Liver (tissue), 8 donors: ENCODE measurements at regions not wholly inside any gene's neighbourhood (a gene's known extent, or its start where the extent isn't known, plus 50 kb on each side); places are given as distances from the start of the nearest gene placed in this dataset.

ENCODE experiments used
- DNase-seq: peaks from one replicate; pipeline ENCODE4 v3.0.0-alpha.2; 2017; ENCODE audit warnings: low spot score
- H3K27ac ChIP-seq, 2 donors: one replicate each; pipeline ENCODE4 v1.7.0; 2013; ENCODE audit warnings: inconsistent platforms in 2 of 2, low read length in 2 of 2, control low read depth in 1 of 2, low read depth in 1 of 2, mild to moderate bottlenecking in 1 of 2
- H3K27me3 ChIP-seq, 4 donors: one replicate each; pipeline versions ENCODE4 v1.6.1 to v1.7.0; 2013; ENCODE audit warnings: low read length in 3 of 4, inconsistent platforms in 1 of 4, mild to moderate bottlenecking in 1 of 4, moderate library complexity in 1 of 4; ENCODE audit not compliant: control insufficient read depth in 4 of 4, insufficient read depth in 4 of 4
- H3K36me3 ChIP-seq, 4 donors: one replicate each; pipeline versions ENCODE4 v1.6.1 to v1.7.0; 2013; ENCODE audit warnings: low read length in 3 of 4, mild to moderate bottlenecking in 3 of 4, low read depth in 1 of 4, moderate library complexity in 1 of 4; ENCODE audit not compliant: control insufficient read depth in 4 of 4, insufficient read depth in 3 of 4
- H3K4me1 ChIP-seq, 4 donors: one replicate each; pipeline versions ENCODE4 v1.6.1 to v1.7.0; 2013; ENCODE audit warnings: low read length in 3 of 4, mild to moderate bottlenecking in 3 of 4, moderate library complexity in 1 of 4; ENCODE audit not compliant: control insufficient read depth in 4 of 4, insufficient read depth in 4 of 4
- H3K4me3 ChIP-seq, 3 donors: one replicate each; pipeline versions ENCODE4 v1.6.1 to v1.7.0; 2013; ENCODE audit warnings: low read length in 3 of 3, control low read depth in 1 of 3, low read depth in 1 of 3, mild to moderate bottlenecking in 1 of 3
- H3K9ac ChIP-seq, 2 donors: one replicate each; pipeline ENCODE4 v1.7.0; 2013; ENCODE audit warnings: low read length in 2 of 2, mild to moderate bottlenecking in 2 of 2, moderate library complexity in 2 of 2, control low read depth in 1 of 2, low read depth in 1 of 2
- H3K9me3 ChIP-seq, 4 donors: one replicate each; pipeline versions ENCODE4 v1.6.1 to v1.7.0; 2013; ENCODE audit warnings: low read length in 3 of 4; ENCODE audit not compliant: control insufficient read depth in 4 of 4
- ATF3 ChIP-seq: IDR thresholded peaks from 2 replicates; pipeline ENCODE4 v1.6.1; 2016; ENCODE audit warnings: antibody characterized with exemption
- EGR1 ChIP-seq, 2 donors: IDR thresholded peaks; 2 replicates each; pipeline ENCODE4 v1.6.1; 2016 to 2018; ENCODE audit warnings: antibody characterized with exemption in 2 of 2, low read depth in 2 of 2
- FOXA1 ChIP-seq: IDR thresholded peaks from 2 replicates; pipeline ENCODE4 v1.6.1; 2016; ENCODE audit warnings: antibody characterized with exemption
- FOXA2 ChIP-seq: IDR thresholded peaks from 2 replicates; pipeline ENCODE4 v1.6.1; 2016; ENCODE audit warnings: antibody characterized with exemption
- GABPA ChIP-seq, 2 donors: IDR thresholded peaks in 1 of 2; conservative IDR thresholded peaks in 1 of 2; 2 replicates each; pipeline ENCODE4 v1.6.1; 2016; ENCODE audit warnings: antibody characterized with exemption in 2 of 2, mild to moderate bottlenecking in 1 of 2, moderate library complexity in 1 of 2
- HNF4A ChIP-seq, 2 donors: conservative IDR thresholded peaks; 2 replicates each; pipeline ENCODE4 v1.6.1; 2016; ENCODE audit warnings: antibody characterized with exemption in 2 of 2, mild to moderate bottlenecking in 2 of 2
- HNF4G ChIP-seq: IDR thresholded peaks from 2 replicates; pipeline ENCODE4 v1.6.1; 2016; ENCODE audit warnings: antibody characterized with exemption
- JUND ChIP-seq, 2 donors: IDR thresholded peaks; 2 replicates each; pipeline ENCODE4 v1.6.1; 2016; ENCODE audit warnings: antibody characterized with exemption in 2 of 2
- NR2F2 ChIP-seq: IDR thresholded peaks from 2 replicates; pipeline ENCODE4 v1.6.1; 2016; ENCODE audit warnings: antibody characterized with exemption
- RAD21 ChIP-seq, 2 donors: IDR thresholded peaks; 2 replicates each; pipeline ENCODE4 v1.6.1; 2016; ENCODE audit warnings: antibody characterized with exemption in 2 of 2, mild to moderate bottlenecking in 2 of 2
- REST ChIP-seq: IDR thresholded peaks from 2 replicates; pipeline ENCODE4 v1.6.1; 2016; ENCODE audit warnings: antibody characterized with exemption, mild to moderate bottlenecking
- RXRA ChIP-seq, 2 donors: IDR thresholded peaks; 2 replicates each; pipeline ENCODE4 v1.6.1; 2017 to 2018; ENCODE audit warnings: antibody characterized with exemption in 2 of 2, mild to moderate bottlenecking in 1 of 2
- SP1 ChIP-seq: IDR thresholded peaks from 2 replicates; pipeline ENCODE4 v1.6.1; 2018; ENCODE audit warnings: antibody characterized with exemption, mild to moderate bottlenecking
- TAF1 ChIP-seq: conservative IDR thresholded peaks from 2 replicates; pipeline ENCODE4 v1.6.1; 2016; ENCODE audit warnings: antibody characterized with exemption, mild to moderate bottlenecking
- YY1 ChIP-seq: IDR thresholded peaks from 2 replicates; pipeline ENCODE4 v1.6.1; 2016; ENCODE audit warnings: antibody characterized with exemption, mild to moderate bottlenecking
- WGBS: extraction: QIAGEN DNeasy Blood & Tissue Kit; methylation state at CpG from one replicate; pipeline ENCODE4 v1.1.7; 2013; 5-methylcytosine and 5-hydroxymethylcytosine counted together
- TF ChIP-seq, protein P1 (sequence below): IDR thresholded peaks from 2 replicates; pipeline ENCODE4 v1.6.1; 2016; ENCODE audit warnings: antibody characterized with exemption
- TF ChIP-seq, protein P2 (sequence below): fragments of 150-350 bp; IDR thresholded peaks from 2 replicates; pipeline ENCODE4 v1.5.1; 2017; ENCODE audit warnings: improper control_type of control experiment, low read depth, low read length; ENCODE audit not compliant: missing input control
- TF ChIP-seq, protein P3 (sequence below): IDR thresholded peaks from 2 replicates; pipeline ENCODE4 v1.6.1; 2016; ENCODE audit warnings: antibody characterized with exemption
- donor health status: healthy.
- donor health status: healthy.
- donor health status: healthy.
- donor health status: healthy.
- donor health status: healthy.

DNA sequence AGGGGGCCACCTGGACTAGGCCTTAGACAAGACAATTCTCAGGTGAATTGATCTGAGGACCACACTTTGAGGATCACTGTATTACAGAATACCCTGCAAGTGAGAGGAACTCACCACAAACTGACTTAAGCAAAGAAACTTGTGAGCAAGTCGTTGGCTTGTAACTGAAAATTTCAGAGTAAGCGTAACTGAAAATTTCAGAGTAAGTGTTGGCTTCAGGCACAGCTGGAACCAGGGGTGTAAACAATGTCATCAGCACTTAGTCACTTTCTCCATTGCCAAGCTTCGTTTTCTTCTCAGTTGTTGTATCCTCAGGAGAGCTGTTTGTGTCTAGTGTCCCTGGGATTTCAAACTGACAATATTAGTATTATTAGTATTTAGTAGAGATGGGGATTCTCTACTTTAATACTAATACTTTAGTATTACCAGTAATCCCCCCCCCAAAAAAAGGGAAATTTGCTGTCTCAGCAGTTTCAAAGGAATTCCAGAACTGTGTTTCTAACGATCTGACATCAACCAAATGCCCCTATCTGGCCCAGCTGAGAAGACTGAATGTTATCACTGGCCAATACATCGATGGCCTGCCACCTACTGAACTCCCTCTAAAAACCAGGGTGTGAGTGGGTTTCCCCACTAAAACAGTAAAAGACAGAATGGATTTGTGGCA is 474.4 kb downstream of the NTRK3 start:
- H3K36me3 ChIP-seq, result no peaks in the 10 kb centered on the region
- TF ChIP-seq TAF1, result no peak
- TF ChIP-seq, protein P1, sequence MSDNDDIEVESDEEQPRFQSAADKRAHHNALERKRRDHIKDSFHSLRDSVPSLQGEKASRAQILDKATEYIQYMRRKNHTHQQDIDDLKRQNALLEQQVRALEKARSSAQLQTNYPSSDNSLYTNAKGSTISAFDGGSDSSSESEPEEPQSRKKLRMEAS, result no peak
- no peak for TF ChIP-seq ATF3
- no peak for TF ChIP-seq NR2F2
- TF ChIP-seq EGR1 (IDR thresholded peaks at IDR 0.05; ENCODE audit: low read depth in 2 of 2), result no peak
- no peak for TF ChIP-seq HNF4G
- TF ChIP-seq, protein P2, sequence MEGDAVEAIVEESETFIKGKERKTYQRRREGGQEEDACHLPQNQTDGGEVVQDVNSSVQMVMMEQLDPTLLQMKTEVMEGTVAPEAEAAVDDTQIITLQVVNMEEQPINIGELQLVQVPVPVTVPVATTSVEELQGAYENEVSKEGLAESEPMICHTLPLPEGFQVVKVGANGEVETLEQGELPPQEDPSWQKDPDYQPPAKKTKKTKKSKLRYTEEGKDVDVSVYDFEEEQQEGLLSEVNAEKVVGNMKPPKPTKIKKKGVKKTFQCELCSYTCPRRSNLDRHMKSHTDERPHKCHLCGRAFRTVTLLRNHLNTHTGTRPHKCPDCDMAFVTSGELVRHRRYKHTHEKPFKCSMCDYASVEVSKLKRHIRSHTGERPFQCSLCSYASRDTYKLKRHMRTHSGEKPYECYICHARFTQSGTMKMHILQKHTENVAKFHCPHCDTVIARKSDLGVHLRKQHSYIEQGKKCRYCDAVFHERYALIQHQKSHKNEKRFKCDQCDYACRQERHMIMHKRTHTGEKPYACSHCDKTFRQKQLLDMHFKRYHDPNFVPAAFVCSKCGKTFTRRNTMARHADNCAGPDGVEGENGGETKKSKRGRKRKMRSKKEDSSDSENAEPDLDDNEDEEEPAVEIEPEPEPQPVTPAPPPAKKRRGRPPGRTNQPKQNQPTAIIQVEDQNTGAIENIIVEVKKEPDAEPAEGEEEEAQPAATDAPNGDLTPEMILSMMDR, result no peak
- no peak for TF ChIP-seq FOXA1
- TF ChIP-seq JUND (IDR thresholded peaks at IDR 0.05), result no peak
- no peak for TF ChIP-seq RXRA (IDR thresholded peaks at IDR 0.05)
- no peak for TF ChIP-seq RAD21 (IDR thresholded peaks at IDR 0.05)
- no peak for TF ChIP-seq SP1
- no peak for TF ChIP-seq GABPA (IDR thresholded peaks at IDR 0.05 in 1 of 2, conservative IDR thresholded peaks at IDR 0.05 in 1 of 2)
- no peak overlapping the region for H3K9ac ChIP-seq
- 53% methylated on average over 5 of the region's 5 CpGs for WGBS
- H3K4me3 ChIP-seq, result no peak overlapping the region
- DNase-seq, result no peak
- H3K27me3 ChIP-seq, result no peaks in the 10 kb centered on the region
- H3K4me1 ChIP-seq, result no peaks in the 10 kb centered on the region
- H3K9me3 ChIP-seq, result no peaks in the 10 kb centered on the region
- H3K27ac ChIP-seq, result no peak overlapping the region

DNA sequence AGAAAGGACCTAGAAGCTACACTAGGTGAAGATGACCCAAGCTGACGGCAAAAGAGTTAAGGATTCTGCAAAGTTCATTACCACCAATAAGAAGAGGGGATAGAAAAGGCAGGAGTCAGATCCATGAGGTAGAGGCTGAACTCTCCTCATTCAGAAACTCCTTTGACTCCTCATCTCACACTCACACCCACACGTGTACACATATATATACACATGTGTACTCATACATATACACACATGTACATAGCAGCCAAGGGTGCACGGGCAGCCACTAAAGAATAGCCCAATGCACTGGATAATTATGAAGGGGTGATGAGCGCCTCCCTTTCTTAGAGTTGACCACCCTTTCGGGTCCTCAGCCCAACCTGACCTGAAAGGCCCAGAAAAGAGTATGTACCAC is 476.8 kb downstream of the NTRK3 start:
- TF ChIP-seq HNF4A (conservative IDR thresholded peaks at IDR 0.05), result no peak
- no peak for TF ChIP-seq RXRA (IDR thresholded peaks at IDR 0.05)
- TF ChIP-seq NR2F2, result no peak
- TF ChIP-seq, protein P3, sequence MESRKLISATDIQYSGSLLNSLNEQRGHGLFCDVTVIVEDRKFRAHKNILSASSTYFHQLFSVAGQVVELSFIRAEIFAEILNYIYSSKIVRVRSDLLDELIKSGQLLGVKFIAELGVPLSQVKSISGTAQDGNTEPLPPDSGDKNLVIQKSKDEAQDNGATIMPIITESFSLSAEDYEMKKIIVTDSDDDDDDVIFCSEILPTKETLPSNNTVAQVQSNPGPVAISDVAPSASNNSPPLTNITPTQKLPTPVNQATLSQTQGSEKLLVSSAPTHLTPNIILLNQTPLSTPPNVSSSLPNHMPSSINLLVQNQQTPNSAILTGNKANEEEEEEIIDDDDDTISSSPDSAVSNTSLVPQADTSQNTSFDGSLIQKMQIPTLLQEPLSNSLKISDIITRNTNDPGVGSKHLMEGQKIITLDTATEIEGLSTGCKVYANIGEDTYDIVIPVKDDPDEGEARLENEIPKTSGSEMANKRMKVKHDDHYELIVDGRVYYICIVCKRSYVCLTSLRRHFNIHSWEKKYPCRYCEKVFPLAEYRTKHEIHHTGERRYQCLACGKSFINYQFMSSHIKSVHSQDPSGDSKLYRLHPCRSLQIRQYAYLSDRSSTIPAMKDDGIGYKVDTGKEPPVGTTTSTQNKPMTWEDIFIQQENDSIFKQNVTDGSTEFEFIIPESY, result no peak
- no peak for TF ChIP-seq GABPA (IDR thresholded peaks at IDR 0.05 in 1 of 2, conservative IDR thresholded peaks at IDR 0.05 in 1 of 2)
- no peak for TF ChIP-seq REST
- no peak for TF ChIP-seq HNF4G
- no peak for TF ChIP-seq RAD21 (IDR thresholded peaks at IDR 0.05)
- no peak for TF ChIP-seq EGR1 (IDR thresholded peaks at IDR 0.05; ENCODE audit: low read depth in 2 of 2)
- TF ChIP-seq FOXA1, result no peak
- no peak for TF ChIP-seq ATF3
- no peak for TF ChIP-seq JUND (IDR thresholded peaks at IDR 0.05)
- no peak for TF ChIP-seq FOXA2
- TF ChIP-seq, protein P1, result no peak
- TF ChIP-seq YY1, result no peak
- TF ChIP-seq, protein P2, result no peak
- TF ChIP-seq TAF1, result no peak
- TF ChIP-seq SP1, result no peak
- Histone ChIP-seq H3K27ac (no peak overlapping the region), H3K9ac (no peak overlapping the region), H3K9me3 (no peaks in the 10 kb centered on the region), H3K4me1 (no peaks in the 10 kb centered on the region), H3K27me3 (no peaks in the 10 kb centered on the region), H3K36me3 (no peaks in the 10 kb centered on the region), H3K4me3 (no peak overlapping the region)
- no peak for DNase-seq
- WGBS, result 82% methylated on average over 5 of the region's 5 CpGs
